Pancreas (tissue), 10 donors: ENCODE measurements at regions not wholly inside any gene's neighbourhood (a gene's known extent, or its start where the extent isn't known, plus 50 kb on each side); places are given as distances from the start of the nearest gene placed in this dataset.

Experiments
- ATAC-seq, 4 donors: fragments of 200-7000 bp; cut with Tn5 transposase; one replicate each; pipeline versions ENCODE4 v1.8.0 to v1.9.1; 2020; ENCODE audit warnings: mild to moderate bottlenecking in 4 of 4, moderate library complexity in 4 of 4
- DNase-seq, 6 donors: peaks; one replicate each; pipeline ENCODE4 v3.0.0-alpha.2; 2020
- FAIRE-seq: peaks from 2 replicates; lab custom pipeline; 2012; peaks lifted over from hg19 to GRCh38; lab: Jason Lieb, UNC
- H3K27ac ChIP-seq, 4 donors: fragments of 200-600 bp; sonication (generic); 1 replicate in 3 of 4; 2 replicates in 1 of 4; pipeline versions ENCODE4 v1.5.0 to v1.8.0; 2020
- H3K27me3 ChIP-seq, 4 donors: fragments of 200-600 bp; one replicate each; pipeline ENCODE4 v1.8.0; 2021
- H3K36me3 ChIP-seq, 3 donors: fragments of 200-600 bp; sonication (generic) in 1 of 3; one replicate each; pipeline versions ENCODE4 v1.5.0 to v1.8.0; 2020 to 2021
- H3K4me1 ChIP-seq, 3 donors: fragments of 200-600 bp; one replicate each; pipeline ENCODE4 v1.8.0; 2021
- H3K4me3 ChIP-seq, 4 donors: fragments of 200-600 bp; sonication (generic) in 2 of 4; one replicate each; pipeline versions ENCODE4 v1.5.0 to v1.8.0; 2020 to 2021
- H3K9me3 ChIP-seq, 4 donors: fragments of 200-600 bp; one replicate each; pipeline ENCODE4 v1.8.0; 2021
- CTCF ChIP-seq, 4 donors: fragments of 200-600 bp; sonication (generic) in 3 of 4; IDR thresholded peaks; one replicate each; pipeline versions ENCODE4 v1.5.0 to v1.8.0; 2021; ENCODE audit warnings: antibody characterized with exemption in 4 of 4
- WGBS, 2 donors: extraction: QIAGEN DNeasy Blood & Tissue Kit; methylation state at CpG; one replicate each; pipeline ENCODE4 v1.1.7; 2013; 5-methylcytosine and 5-hydroxymethylcytosine counted together
- intact Hi-C, 3 donors: fragments of 100-400 bp; cut with DNase I; formaldehyde crosslinking; loops; one replicate each; pipeline versions ENCODE4 v1.11.1 to v1.14.2; 2022
- donor health status: healthy with polysubstance abuse.
- donor health status: DM: no; HTN: no; CAD: no; lungs with moderate emphysema.
- donor health status: DM: no; HTN: no; CAD: no.
- donor health status: control.
- donor health status: control.
- donor health status: Bipolar disorder and iron deficiency.
- donor health status: DM: yes; HTN: yes; CAD: no.
- donor health status: DM: no; HTN: no; CAD: no.
- donor health status: DM: no; HTN: no; CAD: no.
- donor health status: DM: yes; HTN: yes; CAD: no.

GRCh38 chr3:10764259-10765051 is 51.6 kb upstream of the SLC6A11 start:
- ATAC-seq, result no peak
- Histone ChIP-seq H3K4me1 (no peaks in the 10 kb centered on the region), H3K27ac (no peak overlapping the region), H3K9me3 (no peaks in the 10 kb centered on the region), H3K27me3 (no peaks in the 10 kb centered on the region), H3K4me3 (no peak overlapping the region), H3K36me3 (no peaks in the 10 kb centered on the region)
- peak in 1 of 6 donors; percentile 34 for DNase-seq
- no peak for TF ChIP-seq CTCF (IDR thresholded peaks at IDR 0.05)
- intact Hi-C loops, result loop anchor here in 2 of 3 donors (5.0 to 10.0 kb wide), 3 partner anchors 113 to 293 kb away; no protein-coding TSS in a partner anchor
- FAIRE-seq, result no peak
- WGBS, 2 donors, result 31 to 32% methylated on average over 30 to 32 of the region's 32 CpGs

- intact Hi-C loops, result loop anchor here in 1 of 3 donors (10.0 kb wide), 1 partner anchor 289 kb away; no protein-coding TSS in a partner anchor
- ATAC-seq, result no peak
Observed at GRCh38 chr3:10766049-10766705, 49.9 kb upstream of the SLC6A11 start.

More at GRCh38 chr3:10766049-10766705, 49.9 kb upstream of the SLC6A11 start:
- no peak overlapping the region for H3K27ac ChIP-seq
- FAIRE-seq, result no peak
- no peaks in the 10 kb centered on the region for H3K9me3 ChIP-seq
- H3K27me3 ChIP-seq, result no peaks in the 10 kb centered on the region
- no peak for DNase-seq
- WGBS, 2 donors, result 40 to 48% methylated on average over 4 of the region's 4 CpGs
- no peaks in the 10 kb centered on the region for H3K36me3 ChIP-seq
- no peaks in the 10 kb centered on the region for H3K4me1 ChIP-seq
- no peak overlapping the region for H3K4me3 ChIP-seq
- no peak for TF ChIP-seq CTCF (IDR thresholded peaks at IDR 0.05)
